ACC112 (cell line): ENCODE measurements at regions not wholly inside any gene's neighbourhood (a gene's known extent, or its start where the extent isn't known, plus 50 kb on each side); places are given as distances from the start of the nearest gene placed in this dataset.

ENCODE experiments used
- H2AFZ ChIP-seq: fragments of 200-600 bp; sonication (generic); one replicate; pipeline ENCODE4 v1.6.0; 2017; ENCODE audit warnings: antibody characterized with exemption, low read length; ENCODE audit not compliant: unreplicated experiment
- H3K27ac ChIP-seq: fragments of 200-600 bp; sonication (generic); 2 replicates; pipeline ENCODE4 v1.5.1; 2014; ENCODE audit warnings: low read depth, mild to moderate bottlenecking, antibody characterized with exemption, low read length, moderate library complexity
- H3K27me3 ChIP-seq: fragments of 200-600 bp; sonication (generic); 2 replicates; pipeline ENCODE4 v1.6.1; 2014; ENCODE audit warnings: mild to moderate bottlenecking, antibody characterized with exemption, low read length, moderate library complexity, mixed read lengths; ENCODE audit not compliant: insufficient read depth
- H3K36me3 ChIP-seq: fragments of 200-600 bp; sonication (generic); 2 replicates; pipeline ENCODE4 v1.6.1; 2016; ENCODE audit warnings: mild to moderate bottlenecking, antibody characterized with exemption, low read length, moderate library complexity, mixed read lengths; ENCODE audit not compliant: insufficient read depth
- H3K4me1 ChIP-seq: fragments of 200-600 bp; sonication (generic); one replicate; pipeline ENCODE4 v1.6.1; 2016; ENCODE audit warnings: low read length, mixed read lengths; ENCODE audit not compliant: insufficient read depth, unreplicated experiment, control insufficient read depth
- H3K4me3 ChIP-seq: fragments of 200-600 bp; sonication (generic); 2 replicates; pipeline ENCODE4 v1.5.1; 2014; ENCODE audit warnings: mild to moderate bottlenecking, low read depth, low read length
- H3K79me2 ChIP-seq: fragments of 200-600 bp; sonication (generic); one replicate; pipeline ENCODE4 v1.6.0; 2016; ENCODE audit warnings: low read length; ENCODE audit not compliant: control insufficient read depth, unreplicated experiment, insufficient read depth

GRCh38 chr9:127553793-127554192, 58.3 kb upstream of the STXBP1 start:
- Histone ChIP-seq H2AFZ (no peak overlapping the region), H3K4me1 (peaks cover 67% of the 10 kb centered on the region), H3K27me3 (no peaks in the 10 kb centered on the region), H3K79me2 (peaks cover 96% of the 10 kb centered on the region), H3K4me3 (no peak overlapping the region), H3K27ac (peak overlapping the region; percentile 36; the same call in 1 of the 2 replicates), H3K36me3 (peaks cover 3% of the 10 kb centered on the region; the same call in 1 of the 2 replicates)

- peaks cover 69% of the 10 kb centered on the region for H3K4me1 ChIP-seq
- no peak overlapping the region for H3K4me3 ChIP-seq
- peaks cover 8% of the 10 kb centered on the region for H3K36me3 ChIP-seq
- no peak overlapping the region for H2AFZ ChIP-seq
- H3K27ac ChIP-seq: peak overlapping the region; percentile 86
- no peaks in the 10 kb centered on the region for H3K27me3 ChIP-seq
- H3K79me2 ChIP-seq: peaks cover 96% of the 10 kb centered on the region
Observed at GRCh38 chr9:127554966-127555839, 56.9 kb upstream of the STXBP1 start.

- peaks cover 96% of the 10 kb centered on the region for H3K79me2 ChIP-seq
- H3K4me1 ChIP-seq: peaks cover 71% of the 10 kb centered on the region
- no peak overlapping the region for H2AFZ ChIP-seq
- peaks cover 17% of the 10 kb centered on the region for H3K36me3 ChIP-seq
- no peaks in the 10 kb centered on the region for H3K27me3 ChIP-seq
- H3K4me3 ChIP-seq: no peak overlapping the region
- peak overlapping the region; percentile 86 for H3K27ac ChIP-seq
Observed at GRCh38 chr9:127555840-127556820, 55.9 kb upstream of the STXBP1 start.

- Histone ChIP-seq H3K27me3 (no peaks in the 10 kb centered on the region), H3K4me3 (no peak overlapping the region), H3K79me2 (peaks cover 95% of the 10 kb centered on the region), H3K36me3 (peaks cover 17% of the 10 kb centered on the region), H2AFZ (no peak overlapping the region), H3K27ac (peak overlapping the region; percentile 86), H3K4me1 (peaks cover 77% of the 10 kb centered on the region)
Observed at GRCh38 chr9:127556871-127557270, 55.2 kb upstream of the STXBP1 start.

GRCh38 chr9:127557466-127557869, 54.6 kb upstream of the STXBP1 start:
- H3K27me3 ChIP-seq: no peaks in the 10 kb centered on the region
- no peak overlapping the region for H2AFZ ChIP-seq
- peaks cover 17% of the 10 kb centered on the region for H3K36me3 ChIP-seq
- peaks cover 81% of the 10 kb centered on the region for H3K4me1 ChIP-seq
- peaks cover 92% of the 10 kb centered on the region for H3K79me2 ChIP-seq
- peak overlapping the region; percentile 86 for H3K27ac ChIP-seq
- peak overlapping the region; percentile 38; the same call in 1 of the 2 replicates for H3K4me3 ChIP-seq

- Histone ChIP-seq H3K36me3 (peaks cover 21% of the 10 kb centered on the region), H2AFZ (no peak overlapping the region), H3K4me3 (peak overlapping the region; percentile 38), H3K27ac (peak overlapping the region; percentile 86), H3K27me3 (no peaks in the 10 kb centered on the region), H3K4me1 (peaks cover 87% of the 10 kb centered on the region), H3K79me2 (peaks cover 93% of the 10 kb centered on the region)
Observed at GRCh38 chr9:127557998-127558546, 54.0 kb upstream of the STXBP1 start.

GRCh38 chr9:127558581-127559246, 53.4 kb upstream of the STXBP1 start:
- Histone ChIP-seq H3K27me3 (no peaks in the 10 kb centered on the region), H3K36me3 (peaks cover 21% of the 10 kb centered on the region), H2AFZ (no peak overlapping the region), H3K4me1 (peaks cover 92% of the 10 kb centered on the region), H3K27ac (peak overlapping the region; percentile 86), H3K79me2 (peaks cover 93% of the 10 kb centered on the region), H3K4me3 (0 out of 2 replicates have a peak overlapping the region, but pooled peaks have one; percentile 38)

GRCh38 chr9:127559247-127559680, 52.8 kb upstream of the STXBP1 start:
- peak overlapping the region; percentile 86 for H3K27ac ChIP-seq
- H2AFZ ChIP-seq: no peak overlapping the region
- peaks cover 92% of the 10 kb centered on the region for H3K4me1 ChIP-seq
- H3K27me3 ChIP-seq: no peaks in the 10 kb centered on the region
- peaks cover 93% of the 10 kb centered on the region for H3K79me2 ChIP-seq
- no peak overlapping the region for H3K4me3 ChIP-seq
- H3K36me3 ChIP-seq: peaks cover 21% of the 10 kb centered on the region

- Histone ChIP-seq H3K79me2 (peaks cover 94% of the 10 kb centered on the region), H3K27ac (peak overlapping the region; percentile 90), H3K27me3 (no peaks in the 10 kb centered on the region), H3K36me3 (peaks cover 18% of the 10 kb centered on the region; the same call in 1 of the 2 replicates), H3K4me3 (peak overlapping the region; percentile 46), H2AFZ (no peak overlapping the region), H3K4me1 (peaks cover 95% of the 10 kb centered on the region)
Observed at GRCh38 chr9:127561491-127562278, 50.4 kb upstream of the STXBP1 start.
